Liver (tissue), 8 donors: ENCODE measurements at regions not wholly inside any gene's neighbourhood (a gene's known extent, or its start where the extent isn't known, plus 50 kb on each side); places are given as distances from the start of the nearest gene placed in this dataset.

ENCODE experiments used
- DNase-seq: peaks from one replicate; pipeline ENCODE4 v3.0.0-alpha.2; 2017; ENCODE audit warnings: low spot score
- H3K27ac ChIP-seq, 2 donors: one replicate each; pipeline ENCODE4 v1.7.0; 2013; ENCODE audit warnings: inconsistent platforms in 2 of 2, low read length in 2 of 2, control low read depth in 1 of 2, low read depth in 1 of 2, mild to moderate bottlenecking in 1 of 2
- H3K27me3 ChIP-seq, 4 donors: one replicate each; pipeline versions ENCODE4 v1.6.1 to v1.7.0; 2013; ENCODE audit warnings: low read length in 3 of 4, inconsistent platforms in 1 of 4, mild to moderate bottlenecking in 1 of 4, moderate library complexity in 1 of 4; ENCODE audit not compliant: control insufficient read depth in 4 of 4, insufficient read depth in 4 of 4
- H3K36me3 ChIP-seq, 4 donors: one replicate each; pipeline versions ENCODE4 v1.6.1 to v1.7.0; 2013; ENCODE audit warnings: low read length in 3 of 4, mild to moderate bottlenecking in 3 of 4, low read depth in 1 of 4, moderate library complexity in 1 of 4; ENCODE audit not compliant: control insufficient read depth in 4 of 4, insufficient read depth in 3 of 4
- H3K4me1 ChIP-seq, 4 donors: one replicate each; pipeline versions ENCODE4 v1.6.1 to v1.7.0; 2013; ENCODE audit warnings: low read length in 3 of 4, mild to moderate bottlenecking in 3 of 4, moderate library complexity in 1 of 4; ENCODE audit not compliant: control insufficient read depth in 4 of 4, insufficient read depth in 4 of 4
- H3K4me3 ChIP-seq, 3 donors: one replicate each; pipeline versions ENCODE4 v1.6.1 to v1.7.0; 2013; ENCODE audit warnings: low read length in 3 of 3, control low read depth in 1 of 3, low read depth in 1 of 3, mild to moderate bottlenecking in 1 of 3
- H3K9ac ChIP-seq, 2 donors: one replicate each; pipeline ENCODE4 v1.7.0; 2013; ENCODE audit warnings: low read length in 2 of 2, mild to moderate bottlenecking in 2 of 2, moderate library complexity in 2 of 2, control low read depth in 1 of 2, low read depth in 1 of 2
- H3K9me3 ChIP-seq, 4 donors: one replicate each; pipeline versions ENCODE4 v1.6.1 to v1.7.0; 2013; ENCODE audit warnings: low read length in 3 of 4; ENCODE audit not compliant: control insufficient read depth in 4 of 4
- ATF3 ChIP-seq: IDR thresholded peaks from 2 replicates; pipeline ENCODE4 v1.6.1; 2016; ENCODE audit warnings: antibody characterized with exemption
- CTCF ChIP-seq: fragments of 150-350 bp; IDR thresholded peaks from 2 replicates; pipeline ENCODE4 v1.5.1; 2017; ENCODE audit warnings: improper control_type of control experiment, low read depth, low read length; ENCODE audit not compliant: missing input control
- FOXA1 ChIP-seq: IDR thresholded peaks from 2 replicates; pipeline ENCODE4 v1.6.1; 2016; ENCODE audit warnings: antibody characterized with exemption
- FOXA2 ChIP-seq: IDR thresholded peaks from 2 replicates; pipeline ENCODE4 v1.6.1; 2016; ENCODE audit warnings: antibody characterized with exemption
- GABPA ChIP-seq, 2 donors: IDR thresholded peaks in 1 of 2; conservative IDR thresholded peaks in 1 of 2; 2 replicates each; pipeline ENCODE4 v1.6.1; 2016; ENCODE audit warnings: antibody characterized with exemption in 2 of 2, mild to moderate bottlenecking in 1 of 2, moderate library complexity in 1 of 2
- HNF4A ChIP-seq, 2 donors: conservative IDR thresholded peaks; 2 replicates each; pipeline ENCODE4 v1.6.1; 2016; ENCODE audit warnings: antibody characterized with exemption in 2 of 2, mild to moderate bottlenecking in 2 of 2
- HNF4G ChIP-seq: IDR thresholded peaks from 2 replicates; pipeline ENCODE4 v1.6.1; 2016; ENCODE audit warnings: antibody characterized with exemption
- JUND ChIP-seq, 2 donors: IDR thresholded peaks; 2 replicates each; pipeline ENCODE4 v1.6.1; 2016; ENCODE audit warnings: antibody characterized with exemption in 2 of 2
- MAX ChIP-seq: IDR thresholded peaks from 2 replicates; pipeline ENCODE4 v1.6.1; 2016; ENCODE audit warnings: antibody characterized with exemption
- NR2F2 ChIP-seq: IDR thresholded peaks from 2 replicates; pipeline ENCODE4 v1.6.1; 2016; ENCODE audit warnings: antibody characterized with exemption
- RAD21 ChIP-seq, 2 donors: IDR thresholded peaks; 2 replicates each; pipeline ENCODE4 v1.6.1; 2016; ENCODE audit warnings: antibody characterized with exemption in 2 of 2, mild to moderate bottlenecking in 2 of 2
- REST ChIP-seq: IDR thresholded peaks from 2 replicates; pipeline ENCODE4 v1.6.1; 2016; ENCODE audit warnings: antibody characterized with exemption, mild to moderate bottlenecking
- RXRA ChIP-seq, 2 donors: IDR thresholded peaks; 2 replicates each; pipeline ENCODE4 v1.6.1; 2017 to 2018; ENCODE audit warnings: antibody characterized with exemption in 2 of 2, mild to moderate bottlenecking in 1 of 2
- SP1 ChIP-seq: IDR thresholded peaks from 2 replicates; pipeline ENCODE4 v1.6.1; 2018; ENCODE audit warnings: antibody characterized with exemption, mild to moderate bottlenecking
- TAF1 ChIP-seq: conservative IDR thresholded peaks from 2 replicates; pipeline ENCODE4 v1.6.1; 2016; ENCODE audit warnings: antibody characterized with exemption, mild to moderate bottlenecking
- YY1 ChIP-seq: IDR thresholded peaks from 2 replicates; pipeline ENCODE4 v1.6.1; 2016; ENCODE audit warnings: antibody characterized with exemption, mild to moderate bottlenecking
- ZBTB33 ChIP-seq: IDR thresholded peaks from 2 replicates; pipeline ENCODE4 v1.6.1; 2016; ENCODE audit warnings: antibody characterized with exemption
- WGBS: extraction: QIAGEN DNeasy Blood & Tissue Kit; methylation state at CpG from one replicate; pipeline ENCODE4 v1.1.7; 2013; 5-methylcytosine and 5-hydroxymethylcytosine counted together
- donor health status: healthy.
- donor health status: healthy.
- donor health status: healthy.
- donor health status: healthy.
- donor health status: healthy.

GRCh38 chr15:96817900-96818299 lies 487.4 kb downstream of the NR2F2 start:
- no peak for TF ChIP-seq MAX
- no peak for TF ChIP-seq TAF1
- no peak for TF ChIP-seq FOXA2
- TF ChIP-seq RXRA (IDR thresholded peaks at IDR 0.05) = no peak
- no peak for TF ChIP-seq HNF4G
- TF ChIP-seq CTCF = no peak
- TF ChIP-seq RAD21 (IDR thresholded peaks at IDR 0.05) = no peak
- TF ChIP-seq HNF4A (conservative IDR thresholded peaks at IDR 0.05) = no peak
- TF ChIP-seq ATF3 = no peak
- no peak for TF ChIP-seq NR2F2
- no peak for TF ChIP-seq GABPA (IDR thresholded peaks at IDR 0.05 in 1 of 2, conservative IDR thresholded peaks at IDR 0.05 in 1 of 2)
- no peak for TF ChIP-seq YY1
- TF ChIP-seq SP1 = no peak
- Histone ChIP-seq H3K9ac (no peak overlapping the region), H3K4me3 (no peak overlapping the region), H3K36me3 (no peaks in the 10 kb centered on the region), H3K27me3 (peaks cover 0 to 5% (median 0%) of the 10 kb centered on the region in 4 donors), H3K4me1 (no peaks in the 10 kb centered on the region), H3K9me3 (no peaks in the 10 kb centered on the region), H3K27ac (no peak overlapping the region)
- 71% methylated on average over 2 of the region's 2 CpGs for WGBS
- DNase-seq = no peak

GRCh38 chr15:96818861-96819260 lies 488.4 kb downstream of the NR2F2 start:
- no peak for DNase-seq
- no peaks in the 10 kb centered on the region for H3K36me3 ChIP-seq
- no peaks in the 10 kb centered on the region for H3K9me3 ChIP-seq
- WGBS = 73% methylated on average over 4 of the region's 4 CpGs
- H3K27me3 ChIP-seq = peaks cover 0 to 5% (median 0%) of the 10 kb centered on the region in 4 donors
- no peaks in the 10 kb centered on the region for H3K4me1 ChIP-seq
- no peak overlapping the region for H3K9ac ChIP-seq
- H3K4me3 ChIP-seq = no peak overlapping the region
- H3K27ac ChIP-seq = no peak overlapping the region
- TF ChIP-seq ZBTB33 (no peak), RAD21 (IDR thresholded peaks at IDR 0.05) (no peak), RXRA (IDR thresholded peaks at IDR 0.05) (no peak), MAX (no peak), FOXA2 (no peak), YY1 (no peak), CTCF (no peak), REST (no peak), TAF1 (no peak), GABPA (IDR thresholded peaks at IDR 0.05 in 1 of 2, conservative IDR thresholded peaks at IDR 0.05 in 1 of 2) (no peak), HNF4G (no peak), FOXA1 (no peak), HNF4A (conservative IDR thresholded peaks at IDR 0.05) (no peak), ATF3 (no peak), JUND (IDR thresholded peaks at IDR 0.05) (no peak)
